ENCODE measurements at regions not wholly inside any gene's neighbourhood (a gene's known extent, or its start where the extent isn't known, plus 50 kb on each side); places are given as distances from the start of the nearest gene placed in this dataset.

- TF ChIP-seq, protein P1, sequence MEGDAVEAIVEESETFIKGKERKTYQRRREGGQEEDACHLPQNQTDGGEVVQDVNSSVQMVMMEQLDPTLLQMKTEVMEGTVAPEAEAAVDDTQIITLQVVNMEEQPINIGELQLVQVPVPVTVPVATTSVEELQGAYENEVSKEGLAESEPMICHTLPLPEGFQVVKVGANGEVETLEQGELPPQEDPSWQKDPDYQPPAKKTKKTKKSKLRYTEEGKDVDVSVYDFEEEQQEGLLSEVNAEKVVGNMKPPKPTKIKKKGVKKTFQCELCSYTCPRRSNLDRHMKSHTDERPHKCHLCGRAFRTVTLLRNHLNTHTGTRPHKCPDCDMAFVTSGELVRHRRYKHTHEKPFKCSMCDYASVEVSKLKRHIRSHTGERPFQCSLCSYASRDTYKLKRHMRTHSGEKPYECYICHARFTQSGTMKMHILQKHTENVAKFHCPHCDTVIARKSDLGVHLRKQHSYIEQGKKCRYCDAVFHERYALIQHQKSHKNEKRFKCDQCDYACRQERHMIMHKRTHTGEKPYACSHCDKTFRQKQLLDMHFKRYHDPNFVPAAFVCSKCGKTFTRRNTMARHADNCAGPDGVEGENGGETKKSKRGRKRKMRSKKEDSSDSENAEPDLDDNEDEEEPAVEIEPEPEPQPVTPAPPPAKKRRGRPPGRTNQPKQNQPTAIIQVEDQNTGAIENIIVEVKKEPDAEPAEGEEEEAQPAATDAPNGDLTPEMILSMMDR (IDR thresholded peaks at IDR 0.05): no peak
- TF ChIP-seq CREM (CRISPR knock-in tag; IDR thresholded peaks at IDR 0.05) (no peak), PREB (CRISPR knock-in tag; IDR thresholded peaks at IDR 0.05; ENCODE audit: borderline replicate concordance) (no peak), ZNF423 (CRISPR knock-in tag; IDR thresholded peaks at IDR 0.05) (no peak), ELF4 (CRISPR knock-in tag; IDR thresholded peaks at IDR 0.05; ENCODE audit: low read depth) (no peak), CREB1 (CRISPR knock-in tag; IDR thresholded peaks at IDR 0.05) (no peak), TEAD4 (CRISPR knock-in tag; IDR thresholded peaks at IDR 0.05) (no peak), ESRRA (CRISPR knock-in tag; IDR thresholded peaks at IDR 0.05; ENCODE audit: borderline replicate concordance) (no peak)
- TF ChIP-seq, protein P2, sequence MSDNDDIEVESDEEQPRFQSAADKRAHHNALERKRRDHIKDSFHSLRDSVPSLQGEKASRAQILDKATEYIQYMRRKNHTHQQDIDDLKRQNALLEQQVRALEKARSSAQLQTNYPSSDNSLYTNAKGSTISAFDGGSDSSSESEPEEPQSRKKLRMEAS (CRISPR knock-in tag; IDR thresholded peaks at IDR 0.05): no peak
Observed at GRCh38 chr2:128545829-128546228, 227.2 kb upstream of the HS6ST1 start.
